ENCODE measurements at regions not wholly inside any gene's neighbourhood (a gene's known extent, or its start where the extent isn't known, plus 50 kb on each side); places are given as distances from the start of the nearest gene placed in this dataset.

GRCh38 chr1:239436286-239436685 is 49.9 kb downstream of the CHRM3 start:
- H3K4me3 ChIP-seq (ENCODE audit: low read length), result no peak overlapping the region
- DNase-seq (ENCODE audit: low read depth, low spot score), result no peak

GRCh38 chr1:239437822-239438221 is 51.5 kb downstream of the CHRM3 start:
- DNase-seq (ENCODE audit: low read depth, low spot score), result no peak

DNA sequence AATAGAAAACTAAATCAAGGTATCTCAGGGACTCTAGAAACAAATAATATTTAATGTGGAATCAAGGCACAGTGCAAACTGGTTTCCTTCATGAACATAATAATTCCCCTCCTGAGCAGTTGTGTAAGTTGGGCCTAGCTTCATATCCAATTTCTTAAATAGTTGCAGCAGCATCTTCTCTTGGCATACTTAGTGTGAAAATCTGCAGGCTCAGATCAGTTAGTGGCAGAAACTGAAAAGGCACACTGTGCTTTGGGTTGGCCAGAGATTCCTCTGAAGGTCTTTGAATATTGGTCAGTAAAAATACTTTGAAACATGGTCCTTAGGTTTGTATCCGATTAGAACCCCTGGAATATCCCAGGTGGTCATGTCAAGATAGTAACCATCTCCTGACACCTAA is 52.5 kb downstream of the CHRM3 start:
- DNase-seq (ENCODE audit: low read depth, low spot score), result no peak
- H3K4me3 ChIP-seq (ENCODE audit: low read length), result no peak overlapping the region

More at GRCh38 chr1:239437822-239438221, 51.5 kb downstream of the CHRM3 start:
- no peak overlapping the region for H3K4me3 ChIP-seq (ENCODE audit: low read length)

DNA sequence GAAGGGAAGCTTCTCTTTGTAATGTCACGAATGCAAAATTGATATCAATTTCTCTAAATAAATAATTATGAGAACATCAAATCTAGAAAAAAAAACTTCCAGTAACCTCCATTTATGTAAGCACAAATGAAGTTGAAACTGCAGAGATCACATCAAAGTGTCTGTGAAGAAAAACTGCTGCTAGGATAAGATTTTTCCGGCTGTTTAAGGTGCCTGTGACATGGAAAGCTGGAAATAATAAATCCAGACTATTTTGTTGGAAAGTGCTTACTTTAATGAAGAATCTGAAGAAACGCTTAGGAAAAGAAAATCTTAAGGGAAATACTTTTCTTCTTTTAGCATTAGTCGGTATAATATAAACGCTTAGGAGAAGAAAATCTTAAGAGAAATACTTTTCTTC is 57.0 kb downstream of the CHRM3 start:
- no peak overlapping the region for H3K4me3 ChIP-seq (ENCODE audit: low read length)
- no peak for DNase-seq (ENCODE audit: low read depth, low spot score)

- no peak for DNase-seq (ENCODE audit: low read depth, low spot score)
Measured at GRCh38 chr1:239446611-239447010, 60.2 kb downstream of the CHRM3 start.

GRCh38 chr1:239448911-239449310 is 62.5 kb downstream of the CHRM3 start:
- no peak for DNase-seq (ENCODE audit: low read depth, low spot score)
- no peak overlapping the region for H3K4me3 ChIP-seq (ENCODE audit: low read length)

More at GRCh38 chr1:239446611-239447010, 60.2 kb downstream of the CHRM3 start:
- H3K4me3 ChIP-seq (ENCODE audit: low read length), result no peak overlapping the region

- no peak overlapping the region for H3K4me3 ChIP-seq (ENCODE audit: low read length)
- DNase-seq (ENCODE audit: low read depth, low spot score), result no peak
Measured at GRCh38 chr1:239455743-239456142, 69.4 kb downstream of the CHRM3 start.

DNA sequence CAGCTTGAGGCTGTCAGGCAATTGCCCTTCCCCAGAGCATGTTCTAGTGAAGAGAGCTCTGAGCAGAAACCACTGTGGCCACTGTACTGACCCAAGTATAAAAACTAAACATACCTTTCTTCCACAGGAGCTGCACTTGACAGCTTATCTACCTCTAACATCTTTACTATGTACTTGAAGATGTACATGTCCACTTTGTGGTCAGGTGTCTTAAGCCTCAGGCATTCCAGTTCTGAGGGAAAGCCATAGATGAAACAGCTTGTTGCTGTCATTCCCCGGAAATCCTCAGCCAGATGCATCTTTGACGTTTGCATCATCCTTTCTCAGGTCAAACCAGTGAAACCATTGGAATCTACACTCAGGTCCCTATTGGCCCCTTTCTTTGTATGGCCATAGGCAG is 70.4 kb downstream of the CHRM3 start:
- no peak overlapping the region for H3K4me3 ChIP-seq (ENCODE audit: low read length)

DNA sequence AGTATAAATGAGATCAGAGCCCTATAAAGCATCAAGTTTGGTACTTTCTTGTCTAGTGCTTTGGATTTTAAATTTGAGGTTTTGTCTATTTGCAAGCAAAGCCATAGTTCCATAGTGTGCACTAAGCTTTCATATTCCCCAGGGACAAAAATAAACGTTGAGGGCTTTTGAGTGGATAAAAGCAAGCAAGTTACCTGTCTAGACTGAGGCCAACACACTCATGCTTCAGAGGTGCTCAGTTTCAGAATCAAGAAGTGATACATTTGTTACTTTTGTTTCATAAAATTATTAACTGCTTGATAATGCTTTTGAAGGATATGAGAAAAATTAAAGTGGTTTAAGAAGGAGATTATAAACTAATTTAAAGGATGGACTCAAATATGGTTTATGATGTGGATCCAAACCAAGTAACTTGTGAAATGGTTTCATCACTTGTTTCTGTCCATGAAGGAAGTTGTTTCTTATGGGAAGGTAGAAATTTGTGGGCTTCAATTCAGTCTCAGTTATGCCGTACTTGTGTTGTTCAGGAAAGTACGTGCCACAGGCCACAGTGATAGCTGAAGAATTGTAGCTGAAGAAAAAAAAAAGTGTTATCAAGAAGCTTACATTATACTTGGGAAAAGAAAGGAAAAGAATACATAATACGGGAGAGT is 71.2 kb downstream of the CHRM3 start:
- no peak overlapping the region for H3K4me3 ChIP-seq (ENCODE audit: low read length)
- no peak for DNase-seq (ENCODE audit: low read depth, low spot score)

More for the DNA sequence above, 70.4 kb downstream of the CHRM3 start:
- DNase-seq (ENCODE audit: low read depth, low spot score), result no peak

- DNase-seq (ENCODE audit: low read depth, low spot score), result no peak
- no peak overlapping the region for H3K4me3 ChIP-seq (ENCODE audit: low read length)
Measured at GRCh38 chr1:239458144-239458500, 71.8 kb downstream of the CHRM3 start.

GRCh38 chr1:239467730-239468129 is 81.4 kb downstream of the CHRM3 start:
- no peak for DNase-seq (ENCODE audit: low read depth, low spot score)

GRCh38 chr1:239478069-239478468 is 91.7 kb downstream of the CHRM3 start:
- H3K4me3 ChIP-seq (ENCODE audit: low read length), result no peak overlapping the region
- DNase-seq (ENCODE audit: low read depth, low spot score), result no peak

More at GRCh38 chr1:239467730-239468129, 81.4 kb downstream of the CHRM3 start:
- no peak overlapping the region for H3K4me3 ChIP-seq (ENCODE audit: low read length)

DNA sequence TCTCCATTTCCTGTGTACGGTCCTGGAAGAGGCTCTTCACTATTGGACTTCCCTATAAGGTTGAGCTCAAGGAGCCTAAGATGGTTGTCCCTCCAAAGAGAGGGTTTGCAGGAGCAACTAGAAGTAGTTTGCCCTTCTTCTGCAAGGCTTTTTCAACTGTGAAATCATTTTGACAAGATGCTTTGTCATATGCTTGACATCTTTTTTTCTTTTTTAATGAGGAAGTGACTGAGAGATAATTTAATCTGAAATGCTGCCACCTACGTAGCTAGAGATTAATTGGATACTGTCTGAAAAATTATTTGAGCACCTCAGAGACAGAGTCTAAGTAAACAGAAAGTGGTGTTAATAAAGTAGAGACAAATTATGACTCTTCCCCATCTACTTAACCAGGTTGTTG is 97.0 kb downstream of the CHRM3 start:
- no peak for DNase-seq (ENCODE audit: low read depth, low spot score)

DNA sequence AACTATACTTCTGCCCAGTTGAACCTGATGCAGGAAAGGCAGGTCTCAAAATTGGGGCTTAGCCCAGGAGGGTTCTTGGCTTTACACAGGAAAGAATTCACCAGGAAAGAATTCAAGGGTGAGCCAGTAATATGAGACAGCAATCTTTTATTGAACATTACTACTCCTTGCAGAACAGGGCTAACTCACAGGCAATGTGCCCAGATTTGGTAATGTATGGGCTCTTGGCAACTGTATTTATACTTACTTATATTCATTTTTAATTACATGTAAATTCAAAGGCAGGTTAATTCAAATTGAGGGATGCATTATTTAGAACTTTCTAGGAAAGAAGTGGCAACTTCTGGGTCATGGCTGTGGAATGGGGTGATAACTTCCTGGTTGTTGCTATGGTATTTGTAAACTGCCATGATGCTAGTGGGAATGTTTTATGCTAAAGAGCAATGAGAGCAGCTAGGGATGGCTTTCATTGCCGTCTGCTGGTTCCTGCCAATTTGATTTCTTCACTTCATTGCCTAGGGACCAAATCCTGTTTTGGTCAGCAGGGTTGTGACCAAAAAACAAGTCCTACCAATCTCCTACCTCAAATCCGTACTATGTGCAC is 107.5 kb downstream of the CHRM3 start:
- DNase-seq (ENCODE audit: low read depth, low spot score), result no peak
- no peak overlapping the region for H3K4me3 ChIP-seq (ENCODE audit: low read length)

More for the DNA sequence above, 97.0 kb downstream of the CHRM3 start:
- no peak overlapping the region for H3K4me3 ChIP-seq (ENCODE audit: low read length)

- no peak for DNase-seq (ENCODE audit: low read depth, low spot score)
- no peak overlapping the region for H3K4me3 ChIP-seq (ENCODE audit: low read length)
Measured at GRCh38 chr1:239505094-239505493, 118.7 kb downstream of the CHRM3 start.

DNA sequence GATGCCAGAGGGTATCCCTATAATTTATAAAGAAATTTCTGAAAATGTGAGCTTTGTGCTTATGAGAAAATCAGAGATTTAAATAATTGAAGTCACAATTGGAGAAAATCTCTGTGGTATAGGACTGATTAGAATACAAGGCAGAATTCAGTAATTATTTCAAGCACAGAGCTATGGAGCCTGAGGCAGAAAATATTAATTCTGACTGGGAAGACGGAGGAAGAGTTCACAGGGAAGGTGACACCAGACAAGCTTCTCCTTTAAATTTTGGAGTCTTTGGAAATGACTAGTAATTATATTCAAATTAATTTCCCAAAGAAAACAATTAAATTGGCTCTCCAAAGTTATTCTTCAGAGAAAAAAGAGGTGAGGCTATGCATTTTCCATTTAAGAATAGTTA is 121.5 kb downstream of the CHRM3 start:
- H3K4me3 ChIP-seq (ENCODE audit: low read length), result no peak overlapping the region
- DNase-seq (ENCODE audit: low read depth, low spot score), result no peak

DNA sequence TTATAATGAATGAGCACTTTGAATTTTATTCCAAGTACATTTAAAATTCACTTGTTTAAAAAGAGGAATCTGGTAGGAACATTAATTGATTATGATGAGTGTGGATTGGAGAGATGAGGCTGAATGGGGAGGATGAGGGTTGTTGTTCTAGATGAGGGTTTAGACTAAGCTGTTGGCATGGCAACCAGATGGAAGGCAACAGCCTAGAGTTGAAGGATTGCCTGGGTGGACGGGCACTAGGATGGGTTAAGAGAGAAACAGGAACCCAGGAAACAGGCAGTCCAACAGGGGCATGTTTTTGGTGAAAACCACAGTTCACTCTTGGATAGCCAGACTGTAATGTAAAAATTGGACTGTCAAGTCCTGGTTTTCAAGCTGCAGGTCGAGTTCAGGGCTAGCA is 125.5 kb downstream of the CHRM3 start:
- DNase-seq (ENCODE audit: low read depth, low spot score), result no peak
- H3K4me3 ChIP-seq (ENCODE audit: low read length), result no peak overlapping the region

DNA sequence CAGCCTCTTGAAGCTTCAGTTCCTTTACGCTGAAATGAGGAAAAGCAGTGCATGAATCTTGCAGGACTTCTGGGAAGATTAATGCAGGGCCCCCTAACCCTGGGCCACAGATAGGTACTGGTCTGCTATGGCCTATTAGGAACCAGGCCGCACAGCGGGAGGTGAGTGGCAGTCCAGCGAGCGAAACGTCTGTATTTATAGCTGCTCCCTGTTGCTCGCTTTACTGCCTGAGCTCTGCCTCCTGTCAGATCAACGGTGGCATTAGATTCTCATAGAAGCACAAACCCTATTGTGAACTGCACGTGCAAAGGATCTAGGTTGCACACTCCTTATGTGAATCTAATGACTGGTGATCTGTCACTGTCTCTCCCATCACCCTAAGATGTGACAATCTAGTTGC is 130.2 kb downstream of the CHRM3 start:
- no peak overlapping the region for H3K4me3 ChIP-seq (ENCODE audit: low read length)
- no peak for DNase-seq (ENCODE audit: low read depth, low spot score)

GRCh38 chr1:239526391-239526790 is 140.0 kb downstream of the CHRM3 start:
- no peak for DNase-seq (ENCODE audit: low read depth, low spot score)
- H3K4me3 ChIP-seq (ENCODE audit: low read length), result no peak overlapping the region

GRCh38 chr1:239527051-239527693 is 140.8 kb downstream of the CHRM3 start:
- no peak overlapping the region for H3K4me3 ChIP-seq (ENCODE audit: low read length)
- no peak for DNase-seq (ENCODE audit: low read depth, low spot score)
